Activated effector memory CD4-positive, alpha-beta T cell treated with anti-CD3 and anti-CD28 coated beads, Interleukin-2, amount 50 U/mL, for 16 hours (primary cell): ENCODE measurements at regions not wholly inside any gene's neighbourhood (a gene's known extent, or its start where the extent isn't known, plus 50 kb on each side); places are given as distances from the start of the nearest gene placed in this dataset.
"Not testable (repeated sequence)": the region's sequence is repeated elsewhere in the genome, so short reads cannot be mapped to it uniquely, and the experiment has no call there.

Experiments used
- DNase-seq: peaks from one replicate; pipeline ENCODE4 v3.0.0-alpha.2; 2020

DNA sequence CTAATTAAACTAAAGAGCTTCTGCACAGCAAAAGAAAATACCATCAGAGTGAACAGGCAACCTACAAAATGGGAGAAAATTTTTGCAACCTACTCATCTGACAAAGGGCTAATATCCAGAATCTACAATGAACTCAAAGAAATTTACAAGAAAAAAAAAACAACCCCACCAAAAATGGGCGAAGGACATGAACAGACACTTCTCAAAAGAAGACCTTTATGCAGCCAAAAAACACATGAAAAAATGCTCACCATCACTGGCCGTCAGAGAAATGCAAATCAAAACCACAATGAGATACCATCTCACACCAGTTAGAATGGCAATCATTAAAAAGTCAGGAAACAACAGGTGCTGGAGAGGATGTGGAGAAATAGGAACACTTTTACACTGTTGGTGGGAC is 100.7 kb downstream of the GPX5 start:
- not testable (repeated sequence) for DNase-seq

DNA sequence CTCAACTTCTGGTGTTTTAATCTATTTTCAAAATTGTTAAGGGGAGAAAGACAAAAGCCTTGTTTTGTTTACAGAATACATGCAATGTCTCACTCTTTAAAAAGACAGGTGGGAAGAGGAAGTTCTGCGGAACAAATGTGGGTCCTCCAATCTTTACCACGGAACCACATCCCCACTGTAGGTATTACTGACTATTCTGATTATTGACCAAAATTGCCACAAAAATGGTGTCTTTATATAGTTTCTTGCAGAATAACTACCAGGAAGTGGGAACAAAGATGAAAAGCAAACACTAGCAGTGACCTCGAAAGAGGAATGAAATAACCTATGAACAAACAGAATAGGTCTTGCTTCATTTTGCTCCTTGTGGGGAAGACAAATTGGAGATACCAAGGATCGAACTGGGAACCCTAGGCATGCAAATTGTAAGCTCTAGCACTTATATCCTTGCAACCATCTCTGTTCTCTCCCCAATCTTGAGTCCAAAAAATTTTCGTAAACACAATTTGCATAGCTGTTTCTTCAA is 106.7 kb downstream of the GPX5 start:
- no peak for DNase-seq

- no peak for DNase-seq
Observed at GRCh38 chr6:28633445-28634215, 107.9 kb downstream of the GPX5 start.

GRCh38 chr6:28634411-28634760 is 108.7 kb downstream of the GPX5 start:
- no peak for DNase-seq

GRCh38 chr6:28634761-28635546 is 109.3 kb downstream of the GPX5 start:
- DNase-seq = no peak

GRCh38 chr6:28635547-28636158 is 110.0 kb downstream of the GPX5 start:
- DNase-seq = no peak

DNA sequence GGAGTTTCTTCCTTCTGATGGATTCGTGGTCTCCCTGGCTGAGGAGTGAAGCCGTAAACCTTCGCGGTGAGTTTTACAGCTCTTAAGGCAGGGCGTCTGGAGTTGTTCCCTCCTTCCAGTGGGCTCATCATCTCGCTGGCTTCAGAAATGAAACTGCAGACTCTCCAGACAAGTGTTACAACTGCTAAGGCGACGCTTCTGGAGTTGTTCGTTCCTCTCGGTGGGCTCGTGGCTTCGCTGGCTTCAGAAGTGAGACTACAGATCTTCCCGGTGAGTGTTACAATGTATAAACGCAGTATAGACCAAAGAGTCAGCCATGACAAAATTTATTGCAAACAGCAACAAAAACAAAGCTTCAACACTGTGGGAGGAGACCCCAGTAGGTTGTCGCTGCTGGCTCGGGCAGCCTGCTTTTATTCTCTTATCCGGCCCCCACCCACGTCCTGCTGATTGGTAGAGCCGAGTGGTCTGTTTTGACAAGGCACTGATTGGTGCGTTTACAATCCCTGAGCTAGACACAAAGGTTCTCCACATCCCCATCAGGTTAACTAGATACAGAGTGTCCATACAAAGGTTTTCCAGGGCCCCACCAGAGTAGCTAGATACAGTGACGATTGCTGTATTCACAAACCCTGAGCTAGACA is 113.2 kb downstream of the GPX5 start:
- DNase-seq = no peak

GRCh38 chr6:28639445-28640290 is 114.0 kb downstream of the GPX5 start:
- not testable (repeated sequence) for DNase-seq

GRCh38 chr6:28643017-28643740 is 117.5 kb downstream of the GPX5 start:
- DNase-seq = no peak

- no peak for DNase-seq
Observed at GRCh38 chr6:28646650-28647049, 121.0 kb downstream of the GPX5 start.

DNA sequence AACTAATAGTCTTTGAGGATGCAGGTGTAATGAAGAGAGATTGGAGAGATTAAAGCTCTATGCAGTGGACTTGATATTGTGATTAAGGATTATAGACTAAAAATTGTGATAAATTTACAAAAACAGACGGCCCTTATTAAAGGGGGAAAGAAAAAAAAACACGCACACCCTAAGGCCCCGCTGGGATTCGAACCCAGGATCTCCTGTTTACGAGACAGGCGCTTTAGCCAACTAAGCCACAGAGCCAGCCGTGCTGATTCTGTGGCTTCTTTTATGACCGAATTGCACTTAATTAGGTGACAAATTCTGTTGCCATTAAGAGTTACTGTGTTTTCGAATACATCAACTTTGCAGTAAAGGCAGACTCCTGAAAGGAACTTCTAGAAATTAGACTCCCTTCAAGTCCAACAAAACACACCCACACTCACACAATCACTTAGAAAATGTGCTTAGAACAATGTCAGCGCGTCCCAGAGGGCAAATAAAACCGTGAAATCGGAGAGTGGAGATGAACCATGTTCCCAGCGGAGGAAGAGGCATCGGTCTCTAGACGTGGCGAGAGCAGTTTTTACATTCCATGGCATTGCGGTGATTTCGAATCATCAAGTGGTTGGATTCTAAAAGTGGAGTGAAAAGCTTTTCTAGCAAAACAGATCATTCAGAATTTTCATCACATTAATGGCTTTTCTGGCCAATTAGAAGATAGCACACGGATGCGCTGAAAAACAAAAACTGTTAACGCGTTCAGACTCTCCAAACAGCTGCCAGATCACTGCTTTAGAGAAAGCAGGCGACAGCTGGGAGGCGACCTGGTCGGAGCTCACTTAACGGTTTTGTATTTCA is 122.6 kb downstream of the GPX5 start:
- no peak for DNase-seq

DNA sequence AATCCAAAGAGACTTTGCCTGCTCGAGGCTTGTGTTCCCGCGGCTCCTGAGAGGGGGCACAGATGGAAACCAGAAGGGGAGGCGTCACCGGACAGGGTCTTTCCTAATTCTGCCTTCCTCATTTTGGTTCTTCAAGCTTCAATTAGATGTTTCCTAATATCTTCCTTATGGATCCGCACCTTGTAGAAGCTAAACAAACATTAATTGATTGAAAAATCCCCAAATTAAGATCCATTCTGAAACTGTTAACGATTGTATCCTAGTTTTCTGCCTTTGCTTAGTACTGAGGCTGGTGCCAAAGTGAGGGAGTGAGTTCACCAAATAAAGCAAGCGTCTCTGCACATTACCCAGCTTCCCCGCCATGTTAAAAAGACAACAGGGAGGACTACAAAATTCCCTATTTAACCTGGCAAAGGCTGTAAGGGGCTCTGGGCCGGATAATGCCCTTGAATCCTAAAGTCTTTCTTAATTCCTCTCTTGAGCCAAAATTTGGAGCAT is 123.2 kb downstream of the GPX5 start:
- no peak for DNase-seq

- no peak for DNase-seq
Observed at GRCh38 chr6:28651161-28651560, 125.5 kb downstream of the GPX5 start.

DNA sequence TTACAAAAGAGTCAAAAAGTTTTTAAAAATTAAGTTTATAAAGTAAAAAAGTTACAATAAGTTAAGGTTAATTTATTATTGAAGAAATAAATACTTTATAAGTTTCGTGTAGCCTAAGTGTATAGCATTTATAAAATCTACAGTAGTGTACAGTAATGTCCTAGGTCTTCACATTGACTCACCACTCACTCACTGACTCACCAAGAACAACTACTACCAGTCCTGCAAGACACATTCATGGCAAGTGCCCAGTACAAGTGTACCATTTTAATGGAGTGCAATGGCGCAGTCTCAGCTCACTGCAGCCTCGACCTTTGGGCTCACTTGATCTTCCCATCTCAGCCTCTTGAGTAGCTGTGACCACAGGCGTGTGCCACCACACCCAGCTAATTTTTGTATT is 128.2 kb downstream of the GPX5 start:
- no peak for DNase-seq

DNA sequence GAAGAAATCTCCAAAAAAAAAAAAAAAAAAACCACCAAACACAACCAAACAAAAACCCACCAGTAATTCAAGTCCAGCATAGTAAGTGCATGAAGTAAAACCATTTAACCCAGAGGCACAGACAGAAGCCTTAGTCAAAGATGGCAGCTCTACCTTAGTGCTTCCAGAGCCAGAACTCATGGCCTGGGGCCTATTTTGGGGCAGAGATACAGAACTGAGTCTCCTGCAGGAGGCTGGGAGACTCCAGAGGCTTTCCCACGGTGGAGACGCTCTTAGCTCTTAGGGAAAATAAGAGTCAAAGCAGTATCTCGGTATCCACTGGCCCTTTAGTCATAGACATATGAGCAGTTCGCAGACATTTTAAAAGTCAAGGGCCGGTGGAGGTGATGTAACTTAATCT is 129.5 kb downstream of the GPX5 start:
- no peak for DNase-seq

DNA sequence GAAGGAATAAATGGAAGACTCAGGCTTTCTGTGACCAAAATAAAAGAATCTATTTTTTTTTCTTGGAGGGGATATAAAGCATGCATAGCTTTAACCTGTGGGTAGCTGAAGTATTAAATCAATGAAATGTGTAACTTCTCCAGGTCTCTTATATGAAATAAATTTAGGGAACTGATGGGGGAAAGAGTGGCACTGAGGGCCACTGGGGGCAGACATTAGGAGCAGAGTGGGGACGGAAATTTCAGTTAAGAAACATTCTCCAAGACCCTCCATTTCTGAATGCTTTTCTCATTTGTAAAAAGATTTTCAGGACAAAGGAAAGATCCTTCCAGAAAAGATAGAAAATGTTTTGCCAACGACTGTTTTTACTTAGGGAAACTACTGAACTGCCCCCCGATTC is 131.0 kb downstream of the GPX5 start:
- no peak for DNase-seq

GRCh38 chr6:28657381-28657768 is 131.7 kb downstream of the GPX5 start:
- DNase-seq = no peak

DNA sequence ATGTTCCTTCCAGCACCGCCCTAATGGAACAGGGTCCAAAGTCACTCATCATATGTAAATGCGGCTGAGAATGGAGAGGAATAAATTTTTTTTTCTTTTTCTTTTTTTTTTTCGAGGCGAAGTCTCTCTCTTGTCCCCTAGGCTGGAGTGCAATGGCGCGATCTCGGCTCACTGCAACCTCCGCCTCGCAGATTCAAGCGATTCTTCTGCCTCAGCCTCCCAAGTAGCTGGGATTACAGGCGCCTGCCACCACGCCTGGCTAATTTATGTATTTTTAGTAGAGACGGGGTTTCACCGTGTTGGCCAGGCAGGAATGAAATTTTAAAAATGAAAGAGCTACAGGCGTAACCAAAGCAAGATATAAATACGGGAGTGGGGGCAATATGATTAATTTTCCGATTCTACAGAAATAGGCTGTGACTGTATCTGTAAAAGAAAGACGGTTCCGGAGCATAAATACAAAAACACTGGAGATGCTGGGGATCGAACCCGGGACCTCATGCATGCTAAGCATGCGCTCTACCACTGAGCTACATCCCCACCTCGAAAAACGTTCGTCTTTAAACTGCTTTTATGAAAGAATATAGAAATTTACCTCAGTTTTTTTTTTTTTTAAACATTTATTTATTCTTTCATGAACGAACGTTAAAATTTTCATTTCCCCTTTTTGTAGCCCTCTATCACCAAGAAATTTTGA is 132.2 kb downstream of the GPX5 start:
- peak; percentile 78 for DNase-seq

DNA sequence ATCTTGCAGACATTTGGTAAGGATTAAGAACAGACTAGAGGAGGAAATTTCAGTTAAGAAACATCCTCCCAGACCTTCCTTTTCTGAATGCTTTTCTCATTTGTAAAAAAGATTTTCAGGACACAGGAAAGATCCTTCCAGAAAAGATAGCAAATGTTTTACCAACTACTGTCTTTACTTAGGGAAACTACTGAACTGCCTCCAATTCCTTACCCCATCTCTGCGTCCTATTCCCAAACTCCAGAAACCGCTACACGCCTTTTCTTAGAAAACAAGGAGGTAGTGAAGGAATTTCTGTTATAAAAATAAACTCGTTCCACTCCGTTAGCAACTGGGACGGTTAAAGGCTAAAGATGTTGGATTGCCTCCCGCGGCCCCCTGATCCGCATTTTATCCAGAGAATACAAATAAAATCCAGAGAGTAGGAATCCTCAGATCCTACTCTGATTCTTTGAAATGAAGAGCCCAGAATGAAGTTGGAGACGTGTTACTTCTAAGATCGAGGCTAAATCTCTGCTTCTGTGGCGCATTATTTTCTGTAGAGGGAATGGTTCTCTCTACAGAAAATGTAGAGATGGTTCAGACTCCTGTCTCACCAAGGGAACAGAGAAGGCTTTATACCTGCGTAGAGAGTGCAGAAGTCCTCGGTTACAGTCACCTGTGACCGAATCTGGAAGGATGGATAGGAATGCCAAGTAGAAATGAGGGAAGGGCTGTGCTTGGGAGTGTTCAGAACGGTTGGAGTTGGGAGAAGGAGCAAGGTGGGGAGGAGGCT is 133.0 kb downstream of the GPX5 start:
- DNase-seq = no peak
